ENCODE measurements at regions not wholly inside any gene's neighbourhood (a gene's known extent, or its start where the extent isn't known, plus 50 kb on each side); places are given as distances from the start of the nearest gene placed in this dataset.

DNA sequence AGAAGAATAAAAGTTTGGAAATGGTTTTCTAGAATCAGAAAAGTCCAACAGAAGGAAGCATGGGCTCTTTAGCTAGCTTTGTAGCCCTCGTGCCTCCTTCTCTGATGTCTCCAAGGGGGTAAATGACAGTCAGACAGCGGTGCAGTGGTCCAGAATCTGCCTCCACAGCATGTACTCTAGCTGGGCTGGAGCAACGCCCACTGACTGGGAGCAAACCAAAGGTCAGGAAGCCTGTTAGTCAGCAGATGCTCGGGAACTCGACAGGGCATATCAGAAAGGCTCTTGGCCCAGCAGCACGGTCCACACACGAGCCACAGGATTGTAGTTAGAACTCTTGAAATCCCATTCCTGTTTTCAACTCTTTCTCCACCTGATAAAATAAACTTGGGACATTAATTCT is 164.3 kb downstream of the GRIN2B start:
- DNase-seq (ENCODE audit: low read depth), result no peak
- no peak overlapping the region for H3K4me3 ChIP-seq (ENCODE audit: low read depth, low read length)
- TF ChIP-seq, protein P1, sequence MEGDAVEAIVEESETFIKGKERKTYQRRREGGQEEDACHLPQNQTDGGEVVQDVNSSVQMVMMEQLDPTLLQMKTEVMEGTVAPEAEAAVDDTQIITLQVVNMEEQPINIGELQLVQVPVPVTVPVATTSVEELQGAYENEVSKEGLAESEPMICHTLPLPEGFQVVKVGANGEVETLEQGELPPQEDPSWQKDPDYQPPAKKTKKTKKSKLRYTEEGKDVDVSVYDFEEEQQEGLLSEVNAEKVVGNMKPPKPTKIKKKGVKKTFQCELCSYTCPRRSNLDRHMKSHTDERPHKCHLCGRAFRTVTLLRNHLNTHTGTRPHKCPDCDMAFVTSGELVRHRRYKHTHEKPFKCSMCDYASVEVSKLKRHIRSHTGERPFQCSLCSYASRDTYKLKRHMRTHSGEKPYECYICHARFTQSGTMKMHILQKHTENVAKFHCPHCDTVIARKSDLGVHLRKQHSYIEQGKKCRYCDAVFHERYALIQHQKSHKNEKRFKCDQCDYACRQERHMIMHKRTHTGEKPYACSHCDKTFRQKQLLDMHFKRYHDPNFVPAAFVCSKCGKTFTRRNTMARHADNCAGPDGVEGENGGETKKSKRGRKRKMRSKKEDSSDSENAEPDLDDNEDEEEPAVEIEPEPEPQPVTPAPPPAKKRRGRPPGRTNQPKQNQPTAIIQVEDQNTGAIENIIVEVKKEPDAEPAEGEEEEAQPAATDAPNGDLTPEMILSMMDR (IDR thresholded peaks at IDR 0.05; ENCODE audit: insufficient read depth, low read depth, low read length), result no peak

DNA sequence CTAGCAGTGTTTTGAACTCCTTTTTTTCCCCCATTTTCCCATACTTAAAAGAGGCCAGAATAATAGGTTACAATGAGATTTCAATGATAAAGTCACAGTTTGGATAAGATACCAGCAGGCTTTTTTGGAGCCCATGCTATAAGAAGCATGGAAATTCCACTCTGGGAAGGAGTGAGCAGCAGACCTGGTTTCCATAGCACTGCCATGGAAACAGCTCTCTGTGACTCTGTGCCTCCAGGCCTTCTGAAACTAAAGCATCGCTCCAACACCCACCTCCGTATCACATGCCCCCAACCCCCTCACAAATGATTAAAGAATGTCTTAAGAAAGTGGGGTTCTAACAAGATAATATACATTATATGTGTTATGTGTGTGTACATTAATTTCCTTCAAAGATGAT is 165.0 kb downstream of the GRIN2B start:
- no peak for DNase-seq (ENCODE audit: low read depth)
- TF ChIP-seq, protein P1 (IDR thresholded peaks at IDR 0.05; ENCODE audit: insufficient read depth, low read depth, low read length), result no peak
- H3K4me3 ChIP-seq (ENCODE audit: low read depth, low read length), result no peak overlapping the region

DNA sequence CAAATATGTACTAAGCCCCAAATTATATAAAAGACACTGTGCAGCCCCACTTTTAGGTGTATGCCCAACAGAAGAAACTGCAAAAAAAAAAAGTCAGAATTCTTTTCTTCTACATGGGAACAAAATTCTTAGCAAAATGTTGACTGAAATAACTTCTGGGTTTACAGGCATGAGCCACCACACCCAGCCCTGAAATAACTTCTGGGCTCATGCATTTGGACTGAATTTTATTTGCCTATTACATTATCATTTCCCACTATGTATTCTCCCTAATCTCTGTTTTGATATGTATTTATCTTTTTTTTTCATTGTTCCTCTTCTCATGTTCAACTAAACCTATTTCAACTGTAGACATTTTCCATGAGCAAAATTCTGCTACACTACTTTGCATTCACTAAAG is 169.2 kb downstream of the GRIN2B start:
- no peak for DNase-seq (ENCODE audit: low read depth)
- TF ChIP-seq, protein P1 (IDR thresholded peaks at IDR 0.05; ENCODE audit: insufficient read depth, low read depth, low read length), result no peak
- no peak overlapping the region for H3K4me3 ChIP-seq (ENCODE audit: low read depth, low read length)

DNA sequence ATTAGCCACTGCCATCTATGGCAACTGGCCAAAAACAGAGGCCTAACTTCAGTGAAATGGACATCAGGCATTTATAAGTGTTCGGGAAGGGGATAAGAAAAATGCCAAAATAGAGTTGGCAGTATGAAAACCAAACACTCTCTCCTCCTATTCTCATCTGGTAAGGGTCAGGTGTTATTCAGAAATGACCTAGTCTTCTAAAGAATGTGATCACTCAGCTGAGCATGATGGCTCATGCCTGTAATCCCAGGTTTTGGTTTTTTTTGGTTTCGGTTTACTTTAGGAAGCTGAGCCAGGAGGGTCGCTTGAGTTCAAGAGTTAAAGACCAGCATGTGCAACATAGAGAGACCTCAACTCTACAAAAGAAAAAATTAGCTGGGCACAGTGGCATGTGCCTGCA is 170.3 kb downstream of the GRIN2B start:
- TF ChIP-seq, protein P1 (IDR thresholded peaks at IDR 0.05; ENCODE audit: insufficient read depth, low read depth, low read length), result no peak
- DNase-seq (ENCODE audit: low read depth), result no peak
- H3K4me3 ChIP-seq (ENCODE audit: low read depth, low read length), result no peak overlapping the region

DNA sequence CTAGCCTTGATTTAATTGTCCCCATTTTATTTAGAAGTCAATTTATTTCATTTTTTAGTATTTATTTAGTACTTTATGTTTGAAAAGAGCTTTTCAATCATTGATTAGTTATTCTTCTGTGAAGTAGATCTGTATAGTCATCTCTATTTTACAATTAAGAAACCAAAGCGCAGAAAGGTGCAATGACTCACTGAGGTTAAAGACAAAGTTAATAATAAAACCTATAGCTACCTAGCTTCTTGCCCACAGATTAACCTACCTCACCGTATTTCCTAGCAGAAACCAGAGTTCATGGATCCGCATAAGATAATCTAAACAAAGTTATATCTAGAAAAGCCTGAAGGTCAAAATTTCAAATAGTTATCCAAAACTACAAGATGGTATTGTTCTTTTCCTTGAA is 176.4 kb downstream of the GRIN2B start:
- TF ChIP-seq, protein P1 (IDR thresholded peaks at IDR 0.05; ENCODE audit: insufficient read depth, low read depth, low read length), result no peak
- H3K4me3 ChIP-seq (ENCODE audit: low read depth, low read length), result no peak overlapping the region
- no peak for DNase-seq (ENCODE audit: low read depth)

DNA sequence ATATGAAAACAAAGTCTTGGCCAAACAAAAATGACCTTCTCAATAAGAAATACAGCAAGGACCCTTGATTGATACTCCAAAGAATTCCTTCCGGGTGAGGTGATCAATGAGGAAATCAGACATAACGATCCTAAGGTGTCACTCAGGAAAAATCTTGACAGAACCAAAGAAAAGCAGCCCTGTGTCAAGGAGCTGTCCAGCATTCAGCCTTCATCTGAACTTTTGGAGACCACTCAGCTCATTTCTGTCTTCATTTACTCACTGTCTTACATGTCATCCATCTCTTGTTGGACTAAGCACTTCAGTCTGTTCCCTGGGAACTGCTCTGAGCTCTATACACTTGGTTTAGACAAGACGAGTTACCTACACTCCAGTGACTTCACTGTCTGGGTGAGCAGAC is 179.9 kb downstream of the GRIN2B start:
- no peak for DNase-seq (ENCODE audit: low read depth)
- TF ChIP-seq, protein P1 (IDR thresholded peaks at IDR 0.05; ENCODE audit: insufficient read depth, low read depth, low read length), result no peak

DNA sequence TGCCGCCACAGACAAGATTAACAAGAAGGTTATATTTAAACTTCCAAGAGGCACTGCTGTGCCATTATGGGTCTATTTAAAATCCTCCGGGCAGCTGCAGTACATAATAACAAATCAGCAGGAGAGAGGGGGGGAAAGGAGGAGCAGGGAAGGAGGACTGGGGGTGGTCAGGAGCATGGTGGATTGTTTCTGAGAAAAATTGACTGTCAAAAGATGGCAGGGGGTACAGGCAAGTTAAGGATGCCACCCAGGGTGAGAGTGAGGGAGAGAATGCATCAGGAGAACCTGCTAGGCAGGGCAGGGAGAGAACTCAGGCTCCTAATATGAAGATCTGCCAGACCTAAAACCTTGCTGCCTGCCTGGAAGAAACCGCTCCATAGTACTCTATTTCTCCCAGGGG is 181.8 kb downstream of the GRIN2B start:
- no peak for DNase-seq (ENCODE audit: low read depth)
- no peak overlapping the region for H3K4me3 ChIP-seq (ENCODE audit: low read depth, low read length)
- TF ChIP-seq, protein P1 (IDR thresholded peaks at IDR 0.05; ENCODE audit: insufficient read depth, low read depth, low read length), result no peak

More for the DNA sequence above, 179.9 kb downstream of the GRIN2B start:
- no peak overlapping the region for H3K4me3 ChIP-seq (ENCODE audit: low read depth, low read length)
